Calu3 (cell line): ENCODE measurements at regions not wholly inside any gene's neighbourhood (a gene's known extent, or its start where the extent isn't known, plus 50 kb on each side); places are given as distances from the start of the nearest gene placed in this dataset.

Experiments
- BruUV-seq: library from RNA; stranded (reverse); fragments of 400-500 nt; replicated peaks from 2 replicates; lab custom pipeline; 2021; lab: Mats Ljungman, UMichigan
- CTCF ChIA-PET: fragments of 300-600 bp; sonication (Branson Sonifier 250); formaldehyde crosslinking; loops from one replicate; lab custom pipeline; 2022; ENCODE audit warnings: antibody characterized with exemption; lab: Charles Lee
- DNase-seq: peaks from one replicate; pipeline ENCODE4 v3.0.0; 2022
- H3K27ac Mint-ChIP-seq: one replicate; pipeline ENCODE4 v1.8.0; 2022; ENCODE audit warnings: mixed read lengths; ENCODE audit not compliant: unreplicated experiment
- H3K27me3 Mint-ChIP-seq: one replicate; pipeline ENCODE4 v1.8.0; 2022; ENCODE audit warnings: mixed read lengths; ENCODE audit not compliant: unreplicated experiment
- H3K36me3 Mint-ChIP-seq: one replicate; pipeline ENCODE4 v1.8.0; 2022; ENCODE audit warnings: mild to moderate bottlenecking, moderate library complexity, mixed read lengths; ENCODE audit not compliant: insufficient read depth, unreplicated experiment
- H3K4me1 Mint-ChIP-seq: one replicate; pipeline ENCODE4 v1.8.0; 2022; ENCODE audit warnings: mild to moderate bottlenecking, low read depth, mixed read lengths; ENCODE audit not compliant: unreplicated experiment
- H3K4me3 Mint-ChIP-seq: one replicate; pipeline ENCODE4 v1.8.0; 2022; ENCODE audit warnings: mild to moderate bottlenecking, low read depth, moderate library complexity, mixed read lengths; ENCODE audit not compliant: unreplicated experiment
- H3K9me3 Mint-ChIP-seq: one replicate; pipeline ENCODE4 v1.8.0; 2022; ENCODE audit warnings: low read depth, mixed read lengths; ENCODE audit not compliant: unreplicated experiment
- intact Hi-C: fragments of 100-400 bp; cut with micrococcal nuclease; formaldehyde crosslinking; loops from one replicate; pipeline ENCODE4 v1.10.0; 2022; ENCODE audit not compliant: unreplicated experiment
- TF ChIP-seq, protein P1 (sequence below): fragments of 200-600 bp; IDR thresholded peaks from one replicate; pipeline ENCODE4 v1.8.0; 2022; ENCODE audit warnings: antibody characterized with exemption; ENCODE audit not compliant: unreplicated experiment

DNA sequence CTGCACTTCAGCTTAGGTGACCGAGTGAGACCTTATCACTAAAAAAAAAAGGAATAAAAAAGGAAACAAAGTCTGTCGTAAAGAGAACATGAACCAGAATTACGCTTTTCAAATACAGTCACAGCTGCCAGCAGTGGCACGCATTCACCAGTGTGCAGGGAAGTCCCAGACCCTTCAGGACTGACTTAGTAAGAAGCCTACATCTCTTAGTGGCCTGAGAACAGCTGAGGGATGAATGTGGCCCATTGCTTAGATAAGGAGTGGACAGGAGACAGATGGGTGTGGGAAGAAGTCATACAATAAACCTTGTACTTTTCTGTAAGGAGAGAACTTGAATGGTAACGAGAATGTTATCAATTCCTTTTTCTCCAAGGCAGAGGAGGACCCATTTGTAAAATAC is 178.5 kb downstream of the JCAD start:
- CTCF ChIA-PET, result no interaction called here
- DNase-seq, result no peak
- H3K27me3 Mint-ChIP-seq, result no peaks in the 10 kb centered on the region
- TF ChIP-seq, protein P1, sequence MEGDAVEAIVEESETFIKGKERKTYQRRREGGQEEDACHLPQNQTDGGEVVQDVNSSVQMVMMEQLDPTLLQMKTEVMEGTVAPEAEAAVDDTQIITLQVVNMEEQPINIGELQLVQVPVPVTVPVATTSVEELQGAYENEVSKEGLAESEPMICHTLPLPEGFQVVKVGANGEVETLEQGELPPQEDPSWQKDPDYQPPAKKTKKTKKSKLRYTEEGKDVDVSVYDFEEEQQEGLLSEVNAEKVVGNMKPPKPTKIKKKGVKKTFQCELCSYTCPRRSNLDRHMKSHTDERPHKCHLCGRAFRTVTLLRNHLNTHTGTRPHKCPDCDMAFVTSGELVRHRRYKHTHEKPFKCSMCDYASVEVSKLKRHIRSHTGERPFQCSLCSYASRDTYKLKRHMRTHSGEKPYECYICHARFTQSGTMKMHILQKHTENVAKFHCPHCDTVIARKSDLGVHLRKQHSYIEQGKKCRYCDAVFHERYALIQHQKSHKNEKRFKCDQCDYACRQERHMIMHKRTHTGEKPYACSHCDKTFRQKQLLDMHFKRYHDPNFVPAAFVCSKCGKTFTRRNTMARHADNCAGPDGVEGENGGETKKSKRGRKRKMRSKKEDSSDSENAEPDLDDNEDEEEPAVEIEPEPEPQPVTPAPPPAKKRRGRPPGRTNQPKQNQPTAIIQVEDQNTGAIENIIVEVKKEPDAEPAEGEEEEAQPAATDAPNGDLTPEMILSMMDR, result no peak
- no peaks in the 10 kb centered on the region for H3K4me1 Mint-ChIP-seq
- no TSS peak for BruUV-seq
- no peaks in the 10 kb centered on the region for H3K9me3 Mint-ChIP-seq
- no peak overlapping the region for H3K4me3 Mint-ChIP-seq
- intact Hi-C loops, result no loop called here
- no peaks in the 10 kb centered on the region for H3K36me3 Mint-ChIP-seq
- H3K27ac Mint-ChIP-seq, result no peak overlapping the region

GRCh38 chr10:29879862-29880261 is 179.5 kb downstream of the JCAD start:
- Mint-ChIP-seq H3K27ac (no peak overlapping the region), H3K27me3 (no peaks in the 10 kb centered on the region), H3K4me3 (no peak overlapping the region), H3K4me1 (no peaks in the 10 kb centered on the region), H3K9me3 (no peaks in the 10 kb centered on the region), H3K36me3 (no peaks in the 10 kb centered on the region)
- CTCF ChIA-PET, result no interaction called here
- BruUV-seq, result no TSS peak
- intact Hi-C loops, result no loop called here
- DNase-seq, result no peak
- TF ChIP-seq, protein P1, result no peak

DNA sequence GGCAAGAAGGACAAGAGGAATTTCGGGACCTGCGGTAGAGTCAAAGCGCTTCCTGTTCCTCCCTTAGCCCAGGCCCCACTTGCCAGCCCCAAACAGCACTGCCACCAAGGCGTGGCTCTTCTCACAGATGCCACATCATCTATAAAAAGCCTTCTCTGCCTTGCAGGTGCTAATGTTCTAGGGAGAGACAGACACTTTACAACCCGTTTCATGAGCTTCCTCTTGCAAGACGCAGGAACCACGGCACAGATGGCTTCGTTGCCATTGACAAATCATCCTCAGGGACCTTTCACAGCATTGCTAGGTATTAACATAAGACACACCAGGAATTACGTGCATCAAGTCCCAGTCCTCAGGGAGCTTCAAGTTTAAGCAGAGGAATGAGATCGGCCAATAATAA is 180.9 kb downstream of the JCAD start:
- DNase-seq, result no peak
- no peaks in the 10 kb centered on the region for H3K27me3 Mint-ChIP-seq
- H3K4me3 Mint-ChIP-seq, result no peak overlapping the region
- no TSS peak for BruUV-seq
- no peaks in the 10 kb centered on the region for H3K9me3 Mint-ChIP-seq
- TF ChIP-seq, protein P1, result no peak
- CTCF ChIA-PET, result no interaction called here
- H3K36me3 Mint-ChIP-seq, result no peaks in the 10 kb centered on the region
- H3K4me1 Mint-ChIP-seq, result no peaks in the 10 kb centered on the region
- no peak overlapping the region for H3K27ac Mint-ChIP-seq
- intact Hi-C loops, result no loop called here

DNA sequence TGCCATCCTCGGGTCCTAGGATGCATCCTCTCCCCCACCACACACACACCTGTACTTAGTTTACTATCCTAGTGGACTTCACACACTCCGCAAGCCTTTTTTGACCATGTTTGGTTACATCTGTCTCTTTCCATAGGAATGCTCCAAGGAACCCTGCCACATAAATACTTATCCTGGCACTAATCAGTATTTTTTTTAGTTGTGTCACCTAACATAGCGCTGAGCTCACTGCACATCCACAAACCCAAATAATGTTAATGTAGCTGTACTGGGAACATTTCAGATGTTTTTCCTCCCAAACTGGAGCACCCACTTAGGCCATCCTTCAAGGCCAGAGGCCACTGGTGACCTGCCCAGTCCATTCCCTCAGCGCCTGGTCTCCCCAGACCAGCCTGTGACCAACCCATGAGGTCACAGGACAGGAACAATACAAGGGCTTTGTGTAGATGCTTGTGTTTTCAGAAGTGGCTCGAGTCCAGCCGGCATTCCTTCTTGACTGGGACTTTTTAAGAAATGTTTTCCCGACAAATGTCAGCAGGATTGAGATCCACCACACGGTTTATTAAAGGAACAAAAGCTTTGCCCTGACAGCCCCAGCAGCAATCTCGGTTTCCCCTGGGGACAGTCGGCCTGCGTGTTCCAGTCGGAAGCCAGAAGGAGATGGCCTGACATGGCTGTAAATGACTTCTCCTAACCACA is 181.4 kb downstream of the JCAD start:
- Mint-ChIP-seq H3K4me1 (no peaks in the 10 kb centered on the region), H3K27ac (no peak overlapping the region), H3K4me3 (no peak overlapping the region), H3K27me3 (no peaks in the 10 kb centered on the region), H3K36me3 (no peaks in the 10 kb centered on the region), H3K9me3 (no peaks in the 10 kb centered on the region)
- TF ChIP-seq, protein P1, result no peak
- no TSS peak for BruUV-seq
- CTCF ChIA-PET, result no interaction called here
- no peak for DNase-seq
- intact Hi-C loops, result no loop called here
